GM03348 (cell line): ENCODE measurements at regions not wholly inside any gene's neighbourhood (a gene's known extent, or its start where the extent isn't known, plus 50 kb on each side); places are given as distances from the start of the nearest gene placed in this dataset.
"Not testable (repeated sequence)": the region's sequence is repeated elsewhere in the genome, so short reads cannot be mapped to it uniquely, and the experiment has no call there.

ENCODE experiments used
- DNase-seq: peaks from one replicate; pipeline ENCODE4 v3.0.0; 2012; ENCODE audit warnings: low spot score

DNA sequence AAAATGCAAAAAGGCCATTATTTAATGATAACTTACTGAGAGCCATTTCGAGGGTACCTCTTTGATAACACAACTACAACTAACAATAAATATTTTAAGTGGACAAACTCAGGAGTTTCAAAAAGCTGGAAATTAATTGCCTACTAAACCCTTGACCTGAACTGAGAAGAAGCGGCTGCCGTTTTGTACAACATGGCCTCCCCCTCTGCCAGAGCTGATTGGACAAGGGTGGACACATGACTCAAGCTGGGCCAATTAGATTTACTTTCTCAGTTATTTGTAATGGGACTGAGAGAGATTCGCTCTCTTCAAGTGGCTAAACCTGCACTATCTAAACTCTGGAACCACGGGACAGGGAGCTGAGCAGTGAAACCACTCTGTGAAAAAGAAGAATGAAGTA is 135.9 kb upstream of the SERPINE2 start:
- DNase-seq, result no peak

DNA sequence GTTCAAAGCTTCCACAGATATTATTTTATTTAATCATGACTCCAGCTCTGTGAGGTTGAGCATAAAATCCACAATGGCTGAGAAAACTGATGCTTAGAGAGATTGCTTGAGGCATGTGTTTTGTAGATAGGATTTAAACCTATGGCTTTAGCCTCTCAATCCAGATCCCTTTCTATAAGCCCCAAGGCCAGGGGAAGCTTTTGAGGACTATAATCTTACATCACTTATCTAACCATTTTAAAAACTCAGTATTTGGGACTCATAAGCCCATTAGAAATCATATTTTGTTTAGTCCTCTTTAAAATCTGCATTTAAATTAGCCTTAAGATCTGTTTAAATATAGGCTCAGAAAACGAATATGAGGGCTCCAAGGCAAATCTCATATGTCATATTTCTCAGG is 135.4 kb upstream of the SERPINE2 start:
- DNase-seq, result no peak

DNA sequence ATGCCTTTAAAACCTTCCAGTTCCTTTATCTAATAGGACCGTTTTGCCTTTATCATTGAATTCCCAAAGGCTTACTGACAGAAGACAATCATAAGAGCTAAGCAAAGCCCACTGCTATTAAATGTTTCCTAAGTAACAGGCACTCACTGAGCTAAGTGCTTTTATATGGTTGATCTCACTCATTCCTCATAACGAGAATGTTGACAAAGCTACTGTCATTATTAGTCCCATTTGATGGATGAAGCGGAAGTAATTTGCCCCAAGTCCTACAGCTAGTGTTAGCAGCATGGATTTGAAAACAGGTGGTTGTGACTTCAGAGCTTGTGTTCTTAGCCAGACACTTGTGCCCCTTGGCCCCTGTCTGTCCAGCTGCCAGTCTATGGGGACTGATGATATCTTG is 134.8 kb upstream of the SERPINE2 start:
- no peak for DNase-seq

DNA sequence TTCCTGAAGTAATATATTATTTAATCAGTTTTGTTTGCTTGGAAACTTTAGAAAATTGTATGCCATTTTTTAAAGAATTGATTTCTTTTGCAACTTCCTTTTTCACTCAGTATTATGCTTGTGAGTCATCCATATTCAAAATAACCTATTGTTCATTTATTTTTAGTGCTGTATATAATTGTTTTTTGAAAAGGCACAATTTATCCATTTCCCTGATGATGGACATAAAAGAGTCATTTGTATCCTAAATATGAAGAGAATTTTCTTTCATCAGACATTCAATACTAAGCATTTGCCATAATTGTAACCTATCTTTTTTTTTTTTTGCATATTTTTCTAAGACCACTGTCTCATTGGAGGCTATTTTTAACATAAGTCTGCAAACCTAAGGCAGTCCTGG is 134.1 kb upstream of the SERPINE2 start:
- no peak for DNase-seq

DNA sequence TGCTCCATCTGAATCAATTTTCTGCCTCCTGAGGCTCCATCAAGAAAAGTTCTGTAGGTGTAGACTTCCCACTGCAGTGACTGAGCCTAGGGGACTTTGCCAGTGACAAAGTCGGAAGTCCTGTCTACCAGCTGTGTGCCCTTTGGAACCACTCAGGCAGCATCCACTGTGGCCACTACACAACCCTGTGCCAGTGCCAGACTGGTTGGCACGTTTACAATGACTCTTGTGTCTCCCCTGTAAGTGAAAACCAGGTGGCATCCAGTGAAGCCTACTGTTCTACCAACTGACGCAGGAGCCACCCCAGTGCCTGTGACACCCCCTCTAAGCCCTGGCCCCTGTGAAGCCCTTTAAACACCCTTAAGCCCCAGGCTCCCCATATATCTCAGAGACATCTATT is 132.1 kb upstream of the SERPINE2 start:
- no peak for DNase-seq

DNA sequence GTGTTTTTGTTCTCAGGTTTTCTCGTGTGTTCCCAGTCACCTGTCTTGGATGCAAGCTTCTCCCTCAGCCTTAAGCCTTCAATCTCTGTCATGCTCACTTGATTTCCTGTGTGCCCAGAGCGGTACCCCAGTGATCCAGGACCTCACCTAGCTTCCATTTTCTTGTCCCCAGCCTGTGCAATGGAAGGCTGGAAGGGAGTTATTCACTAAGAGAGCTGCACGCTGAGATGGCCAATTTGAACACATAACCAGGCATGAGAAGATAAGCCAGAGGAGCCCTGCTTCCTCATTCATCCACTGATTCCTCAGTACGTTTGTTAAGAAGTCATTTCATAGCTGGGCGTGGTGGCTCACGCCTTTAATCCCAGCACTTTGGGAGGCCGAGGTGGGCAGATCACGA is 130.8 kb upstream of the SERPINE2 start:
- no peak for DNase-seq

DNA sequence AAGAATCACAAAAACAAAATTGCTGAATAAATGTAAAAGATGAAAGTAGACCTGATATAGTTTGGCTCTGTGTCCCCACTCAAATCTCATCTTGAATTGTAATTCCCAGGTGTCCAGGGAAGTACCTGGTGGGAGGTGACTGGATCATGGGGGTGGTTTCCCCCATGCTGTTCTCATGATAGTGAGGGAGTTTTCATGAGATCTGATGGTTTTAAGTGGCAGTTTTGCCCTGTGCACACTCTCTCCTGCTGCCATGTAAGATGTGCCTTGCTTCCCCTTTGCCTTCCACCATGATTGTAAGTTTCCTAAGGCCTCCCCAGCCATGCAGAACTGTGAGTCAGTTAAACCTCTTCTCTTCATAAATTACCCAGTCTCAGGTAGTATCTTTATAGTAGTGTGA is 128.7 kb upstream of the SERPINE2 start:
- not testable (repeated sequence) for DNase-seq

DNA sequence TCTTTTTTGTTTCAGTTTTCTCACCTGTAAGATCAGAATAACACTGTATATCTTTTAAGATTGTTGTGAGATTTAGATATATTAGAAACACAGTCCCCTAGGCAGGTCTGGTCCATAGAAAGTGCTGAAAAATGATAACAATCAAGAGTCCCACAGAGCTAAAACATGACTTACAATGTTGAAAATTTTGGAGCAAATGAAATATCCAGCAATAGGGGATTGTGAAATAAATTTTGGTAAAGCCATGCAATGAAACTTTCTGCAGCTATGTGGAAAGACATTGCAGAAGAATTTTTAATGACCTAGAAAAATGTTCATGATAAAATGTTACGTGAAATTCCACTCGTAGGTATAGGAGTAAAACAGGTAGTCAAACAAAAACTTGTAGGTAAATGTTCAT is 127.6 kb upstream of the SERPINE2 start:
- peak; percentile 25 for DNase-seq

DNA sequence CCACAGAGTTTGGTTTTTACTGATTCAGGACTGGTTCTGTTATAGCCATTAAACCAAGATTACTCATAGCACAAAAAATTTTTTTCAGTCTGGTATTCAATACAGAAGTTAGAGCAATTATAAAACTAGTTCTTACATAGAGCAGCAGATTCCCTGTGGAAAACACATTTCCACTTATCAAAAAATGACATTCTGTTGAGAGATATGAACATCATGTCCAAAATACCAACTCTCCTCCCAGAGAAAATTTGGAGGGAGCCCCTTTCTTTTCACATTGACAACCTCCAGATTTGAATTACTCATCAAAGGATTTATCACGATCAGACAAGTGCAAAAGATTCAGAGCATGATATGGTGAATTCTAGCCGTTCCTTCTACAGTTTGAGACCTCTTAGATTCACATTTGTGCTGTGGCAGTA is 126.8 kb upstream of the SERPINE2 start:
- peak; percentile 55 for DNase-seq

DNA sequence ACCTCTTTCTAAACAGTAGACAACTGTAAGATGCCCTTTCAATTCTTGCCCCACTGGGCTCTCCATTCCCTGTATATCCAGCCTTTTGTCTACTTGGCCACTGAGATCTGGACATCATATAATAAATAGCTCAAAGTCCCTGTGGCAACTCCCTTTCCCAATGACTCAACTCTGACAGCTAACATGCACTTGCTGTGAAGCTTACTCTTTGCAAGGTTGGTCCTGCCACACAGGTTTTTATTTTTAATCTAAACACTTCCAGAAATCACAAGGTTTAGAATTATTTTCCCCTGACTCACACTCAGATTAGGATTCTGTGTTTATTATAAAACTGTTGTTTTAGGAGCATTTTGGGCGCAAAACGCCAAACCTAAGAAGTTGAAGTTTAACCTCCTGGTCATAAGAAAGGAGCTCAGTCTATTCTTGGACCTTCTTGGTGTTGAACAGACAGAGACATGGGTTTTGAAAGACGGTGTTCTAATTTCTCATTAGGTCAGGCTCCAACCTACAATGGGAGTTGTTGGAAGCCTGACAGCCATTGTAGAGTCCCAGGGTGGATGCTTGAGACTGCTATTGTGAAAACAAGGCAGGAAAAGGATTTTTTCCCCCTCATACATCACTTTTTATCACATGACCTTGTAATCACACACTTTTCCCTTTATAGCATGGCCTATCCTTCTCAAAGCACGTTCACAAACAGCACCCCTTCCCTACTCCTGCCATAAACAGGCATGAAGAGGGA is 124.7 kb upstream of the SERPINE2 start:
- no peak for DNase-seq

DNA sequence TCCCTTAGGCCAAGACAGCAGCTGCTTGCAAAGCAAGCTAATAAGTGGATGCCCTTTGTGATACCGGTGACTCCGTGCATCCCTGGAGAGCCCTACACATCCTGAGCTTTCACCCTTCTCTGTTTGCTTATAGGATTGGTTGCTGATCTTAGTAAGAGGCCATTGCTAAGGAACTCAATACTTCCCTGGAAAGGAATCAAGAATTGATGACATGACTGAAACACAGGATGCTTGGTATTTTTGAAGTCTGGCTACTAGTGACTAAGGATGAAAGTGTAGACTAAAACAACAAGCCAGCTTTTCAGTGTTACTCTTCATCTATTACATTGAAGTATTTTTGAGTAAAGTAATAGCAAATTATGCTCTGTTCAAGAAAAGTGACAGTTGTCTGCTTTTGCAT is 123.0 kb upstream of the SERPINE2 start:
- DNase-seq, result peak; percentile 54

DNA sequence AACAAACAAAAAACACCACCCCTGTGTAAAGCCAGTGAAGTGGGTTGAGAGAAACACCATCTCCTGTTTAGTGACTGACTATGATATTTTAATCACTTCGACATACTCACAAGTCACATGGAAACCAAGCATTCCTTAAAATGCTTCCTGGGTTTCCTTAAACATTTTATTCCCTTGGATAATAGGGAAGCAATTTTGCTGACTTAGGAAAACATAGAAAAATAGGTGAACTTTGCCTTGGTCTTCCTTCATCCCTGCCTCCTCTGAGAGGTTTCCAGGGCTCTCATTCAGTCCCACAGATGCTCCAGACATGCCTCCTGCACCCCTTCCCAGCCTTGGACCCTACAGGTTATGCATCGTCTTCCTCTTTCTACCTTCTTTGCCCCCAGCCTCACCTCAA is 122.6 kb upstream of the SERPINE2 start:
- DNase-seq, result no peak

DNA sequence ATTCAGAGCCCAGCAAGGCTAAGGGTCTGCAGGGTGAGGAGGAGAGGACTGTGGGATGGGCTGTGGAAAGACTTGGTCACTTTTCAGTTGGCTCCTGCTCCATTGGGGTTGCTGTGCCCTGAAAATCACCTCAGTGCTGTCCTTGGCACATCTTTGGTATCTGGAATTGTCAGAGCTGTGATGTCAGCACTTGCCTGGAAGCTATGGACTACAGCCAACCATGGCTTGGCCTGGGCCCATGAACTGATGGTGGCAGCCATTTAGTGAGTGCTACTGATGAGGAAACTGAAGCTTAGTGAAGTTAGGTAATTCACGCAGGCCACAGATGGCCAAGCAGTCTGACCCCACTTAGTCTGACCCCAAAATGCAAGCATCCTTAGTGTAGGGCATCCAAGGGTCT is 121.8 kb upstream of the SERPINE2 start:
- DNase-seq, result peak; percentile 19

DNA sequence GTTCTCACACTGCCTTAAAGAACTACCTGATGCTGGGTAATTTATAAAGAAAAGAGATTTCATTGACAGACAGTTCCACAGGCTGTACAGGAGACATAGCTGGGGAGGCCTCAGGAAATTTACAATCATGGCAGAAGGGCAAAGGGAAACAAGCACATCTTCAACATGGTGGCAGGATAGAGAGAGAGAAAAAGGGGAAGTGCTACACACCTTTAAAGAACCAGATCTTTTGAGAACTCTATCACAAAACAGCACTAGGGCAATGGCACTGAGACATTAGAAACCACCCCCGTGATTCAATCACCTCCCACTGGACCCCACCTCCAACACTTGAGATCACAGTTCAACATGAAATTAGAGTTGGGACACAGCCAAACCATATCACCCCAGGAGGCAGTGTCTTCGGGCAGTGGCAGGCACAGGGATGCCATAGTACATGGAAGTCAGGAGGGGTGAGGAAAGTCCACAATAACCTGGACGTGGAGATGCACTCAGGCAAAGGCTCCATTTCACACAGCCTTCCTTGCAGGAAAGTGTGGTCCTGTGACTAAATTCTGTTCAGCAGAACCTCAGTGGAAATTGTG is 120.4 kb upstream of the SERPINE2 start:
- DNase-seq, result no peak

DNA sequence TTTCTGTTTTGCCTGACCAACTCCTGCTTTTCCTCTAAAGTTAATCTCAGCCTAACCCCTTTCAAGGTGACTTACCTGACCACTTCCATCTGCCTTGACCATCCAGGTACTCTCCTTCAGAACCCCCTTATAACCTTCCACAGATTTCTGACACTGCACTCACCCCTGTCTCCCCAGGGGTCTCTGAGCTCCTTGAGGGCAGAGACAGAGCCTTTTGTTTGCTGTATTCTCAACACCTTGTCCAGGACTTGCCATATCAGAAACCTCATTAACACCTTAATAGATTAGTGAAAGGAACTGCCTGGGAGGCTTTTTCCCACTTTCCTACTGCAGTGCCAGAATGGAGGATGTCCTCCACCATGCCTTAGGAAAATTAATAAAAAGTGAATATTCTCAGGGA is 119.7 kb upstream of the SERPINE2 start:
- DNase-seq, result no peak

DNA sequence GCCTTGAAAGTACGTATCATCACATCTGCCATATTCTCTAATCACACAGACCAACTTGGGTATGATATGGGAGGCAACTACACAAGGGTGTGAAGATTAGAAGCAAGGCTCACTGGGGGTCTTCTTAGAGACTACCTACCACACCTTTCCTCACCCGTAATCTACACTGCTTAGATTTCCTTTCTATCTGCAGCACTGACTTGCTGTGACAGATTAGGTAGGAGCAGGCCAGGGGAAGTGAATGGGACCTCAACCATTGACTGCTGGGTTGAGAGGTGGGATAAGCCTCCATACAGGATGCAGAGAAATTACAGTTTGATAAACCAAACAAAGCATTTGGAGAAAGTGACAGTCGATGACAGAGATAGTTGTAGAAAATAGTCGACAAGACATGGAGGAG is 119.0 kb upstream of the SERPINE2 start:
- no peak for DNase-seq

DNA sequence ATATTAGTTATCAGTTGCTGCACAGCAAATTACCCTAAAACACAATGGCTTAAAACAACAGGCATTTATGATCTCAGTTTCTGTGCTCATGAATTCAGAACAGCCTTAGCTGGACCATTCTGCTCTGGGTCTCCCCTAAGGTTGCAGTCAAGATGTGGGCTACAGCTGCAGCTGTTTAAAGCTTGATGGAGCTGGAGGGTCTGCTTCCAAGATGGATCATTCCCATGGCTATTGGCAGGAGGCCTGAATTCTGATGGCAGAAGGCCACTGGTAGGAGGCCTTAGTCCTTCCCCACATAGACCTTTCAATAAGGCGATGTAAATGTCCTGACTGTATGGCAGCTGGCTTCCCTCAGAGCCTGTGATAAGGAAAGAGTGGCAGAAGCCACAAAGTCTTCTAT is 118.6 kb upstream of the SERPINE2 start:
- no peak for DNase-seq

DNA sequence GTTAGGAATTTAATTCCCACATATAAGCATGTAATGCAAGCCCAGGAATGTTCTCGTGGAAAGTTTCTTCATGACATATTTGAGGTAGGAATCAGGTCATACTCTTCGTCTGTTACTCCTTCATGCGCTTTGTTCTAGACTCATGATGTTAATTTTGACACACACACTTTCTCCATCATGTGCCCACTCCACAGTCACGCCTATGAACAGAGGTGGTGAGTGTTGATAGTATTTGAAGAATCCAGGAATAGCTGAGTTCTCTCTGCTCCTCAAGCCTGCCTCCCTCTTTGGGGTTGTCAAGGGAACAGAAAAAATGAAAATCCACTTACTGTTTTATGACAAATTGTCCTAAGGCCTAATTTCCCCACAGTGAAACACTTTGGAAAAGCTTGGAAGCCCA is 117.3 kb upstream of the SERPINE2 start:
- no peak for DNase-seq

DNA sequence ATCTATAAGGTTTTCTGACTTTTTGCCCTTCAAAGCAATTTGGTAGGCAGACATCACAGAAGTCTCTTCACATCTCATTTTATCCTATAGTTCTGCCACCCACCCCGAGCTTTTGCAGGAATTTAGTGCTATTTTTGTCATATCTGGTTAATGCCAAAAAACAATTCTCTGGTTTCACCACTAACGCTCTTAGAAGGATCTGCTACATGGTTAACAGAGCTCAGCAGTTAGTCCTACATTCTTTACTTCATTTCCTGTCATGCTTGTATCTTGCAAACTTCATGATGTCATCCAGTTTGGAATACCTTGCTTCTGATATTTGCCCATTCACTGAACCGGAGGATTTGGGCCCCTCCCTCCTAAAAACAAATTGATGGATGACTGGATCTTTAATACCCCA is 116.8 kb upstream of the SERPINE2 start:
- peak; percentile 29 for DNase-seq

DNA sequence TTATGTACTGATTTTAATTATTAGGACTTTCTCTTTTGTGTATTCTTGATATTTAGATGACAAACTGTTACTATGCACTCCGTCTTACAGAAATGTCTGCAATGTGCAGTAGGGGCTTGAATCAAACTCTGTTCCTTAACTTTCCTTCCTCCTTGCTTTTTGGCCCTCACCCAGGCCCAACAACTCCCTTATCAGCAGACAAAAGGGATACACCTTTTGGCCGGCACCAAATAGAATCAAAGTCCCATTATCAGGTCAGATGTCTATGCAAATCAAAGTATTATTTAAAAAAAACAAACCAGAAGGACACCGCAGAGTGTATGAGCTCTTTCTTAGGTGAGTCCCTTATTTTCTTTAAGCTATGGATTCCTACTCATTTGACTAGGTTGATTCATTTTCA is 116.3 kb upstream of the SERPINE2 start:
- no peak for DNase-seq

DNA sequence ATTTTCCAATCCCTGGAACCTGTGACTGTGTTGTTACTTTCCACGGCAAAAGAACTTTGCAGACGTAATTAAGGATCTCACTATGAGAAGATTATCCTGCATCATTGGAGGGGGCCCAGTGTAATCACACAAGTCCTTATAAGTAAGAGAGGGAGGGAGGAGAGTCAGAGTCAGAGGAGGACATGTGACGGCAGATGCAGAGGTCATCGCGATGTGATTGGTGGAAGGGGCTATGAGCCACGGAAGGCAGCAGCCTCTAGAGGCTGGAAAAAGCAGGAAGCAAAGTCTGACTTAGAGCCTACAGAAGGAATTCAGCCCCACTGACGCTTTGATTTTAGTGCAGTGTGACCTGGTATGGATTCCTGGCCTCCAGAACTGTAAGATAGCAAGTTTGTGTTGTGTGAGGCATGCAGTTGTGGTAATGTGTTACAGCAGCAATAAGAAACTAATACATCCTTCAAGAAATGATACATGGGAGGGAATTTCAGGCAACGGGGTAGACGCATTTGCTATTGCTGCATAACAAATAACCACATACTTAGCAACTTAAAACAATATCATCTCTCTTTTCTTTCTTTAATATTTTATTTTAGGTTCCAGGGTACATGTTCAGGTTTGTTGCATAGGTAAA is 112.7 kb upstream of the SERPINE2 start:
- DNase-seq, result no peak

DNA sequence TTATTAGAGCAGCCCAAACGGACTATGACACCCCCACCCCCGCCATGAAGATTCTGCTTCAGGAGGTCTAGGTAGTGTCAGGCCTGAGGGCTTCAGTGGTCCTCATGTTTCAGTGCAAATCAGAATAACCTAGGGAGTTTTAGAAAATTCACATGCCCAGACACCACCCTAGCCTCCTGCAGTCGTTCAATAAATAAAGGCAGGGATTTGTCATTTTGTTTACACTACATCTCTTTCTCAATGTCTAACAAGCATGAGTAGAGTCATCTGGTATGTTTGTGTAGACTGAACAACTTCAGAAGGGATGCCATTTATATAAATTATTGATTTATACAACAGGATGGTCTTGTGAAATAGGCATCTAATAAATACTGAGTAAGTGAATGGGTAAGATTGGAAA is 112.1 kb upstream of the SERPINE2 start:
- DNase-seq, result peak; percentile 50

DNA sequence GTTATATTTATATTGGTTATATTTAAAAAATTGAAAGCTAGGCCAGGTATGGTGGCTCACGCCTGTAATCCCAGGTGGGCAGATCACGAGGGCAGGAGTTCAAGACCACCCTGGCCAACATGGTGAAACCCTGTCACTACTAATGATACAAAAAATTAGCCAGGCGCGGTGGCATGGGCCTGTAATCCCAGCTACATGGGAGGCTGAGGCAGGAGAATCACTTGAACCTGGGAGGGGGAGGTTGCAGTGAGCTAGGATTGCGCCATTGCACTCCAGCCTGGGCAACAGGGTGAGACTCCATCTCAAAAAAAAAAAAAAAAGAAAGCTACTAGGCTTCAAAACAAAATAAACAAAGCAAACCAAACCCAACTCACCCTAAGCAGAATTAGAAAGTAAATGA is 109.0 kb upstream of the SERPINE2 start:
- not testable (repeated sequence) for DNase-seq

DNA sequence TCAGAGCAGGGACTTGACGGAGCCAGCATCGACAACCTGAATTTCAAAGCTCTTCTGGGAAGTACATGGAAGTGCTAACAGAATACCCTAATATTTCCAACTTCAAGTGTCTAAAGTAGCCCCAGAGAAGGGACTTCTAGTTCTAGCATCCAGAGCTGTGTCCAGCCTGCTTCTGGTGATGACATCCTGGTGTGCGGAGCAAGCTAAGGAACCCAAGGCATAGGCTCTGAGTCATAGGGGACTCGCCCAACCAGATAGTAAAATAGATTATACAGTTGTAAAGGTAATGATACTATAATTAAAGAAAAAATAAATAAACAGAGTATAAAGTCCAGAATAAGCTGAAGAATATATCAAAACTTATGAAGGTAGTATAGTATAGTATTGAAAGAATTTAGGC is 108.1 kb upstream of the SERPINE2 start:
- DNase-seq, result no peak
